Gastrocnemius medialis (tissue), 4 donors: ENCODE measurements at regions not wholly inside any gene's neighbourhood (a gene's known extent, or its start where the extent isn't known, plus 50 kb on each side); places are given as distances from the start of the nearest gene placed in this dataset.

Experiments
- ATAC-seq, 2 donors: fragments of 150-250 bp; one replicate each; pipeline ENCODE4 v1.9.1; 2016
- DNase-seq, 2 donors: peaks; one replicate each; pipeline ENCODE4 v3.0.0-alpha.2; 2019
- H3K27ac ChIP-seq, 4 donors: fragments of 200-600 bp; sonication (generic); 1 replicate in 1 of 4; 2 replicates in 3 of 4; pipeline ENCODE4 v1.5.1; 2016 to 2018; ENCODE audit warnings: mild to moderate bottlenecking in 2 of 4, moderate library complexity in 1 of 4
- H3K27me3 ChIP-seq, 3 donors: fragments of 200-600 bp; sonication (generic) in 2 of 3; 1 replicate in 1 of 3; 2 replicates in 2 of 3; pipeline versions ENCODE4 v1.5.1 to v1.6.0; 2016 to 2019; ENCODE audit warnings: mild to moderate bottlenecking in 1 of 3, moderate library complexity in 1 of 3
- H3K36me3 ChIP-seq, 2 donors: fragments of 200-600 bp; sonication (generic) in 1 of 2; one replicate each; pipeline ENCODE4 v1.5.1; 2017 to 2018
- H3K4me1 ChIP-seq, 2 donors: fragments of 200-600 bp; sonication (generic) in 1 of 2; one replicate each; pipeline ENCODE4 v1.5.1; 2016 to 2017; ENCODE audit warnings: mild to moderate bottlenecking in 2 of 2
- H3K4me3 ChIP-seq, 4 donors: fragments of 200-600 bp; sonication (generic) in 3 of 4; 1 replicate in 1 of 4; 2 replicates in 3 of 4; pipeline ENCODE4 v1.5.1; 2016 to 2019; ENCODE audit warnings: mild to moderate bottlenecking in 2 of 4
- H3K9me3 ChIP-seq, 3 donors: fragments of 200-600 bp; sonication (generic) in 2 of 3; 1 replicate in 1 of 3; 2 replicates in 2 of 3; pipeline ENCODE4 v1.5.1; 2016 to 2019
- CTCF ChIP-seq, 5 experiments: fragments of 450-650 bp in 3 of 5; fragments of 200-600 bp in 2 of 5; sonication (generic) in 2 of 5; IDR thresholded peaks in 4 of 5; conservative IDR thresholded peaks in 1 of 5; 1 replicate in 4 of 5; 2 replicates in 1 of 5; pipeline ENCODE4 v1.5.1; 2016 to 2019; ENCODE audit warnings: antibody characterized with exemption in 5 of 5, mild to moderate bottlenecking in 3 of 5, moderate library complexity in 3 of 5
- POLR2A ChIP-seq, 2 donors: fragments of 450-650 bp; IDR thresholded peaks; one replicate each; pipeline ENCODE4 v1.6.1; 2017; ENCODE audit warnings: antibody characterized with exemption in 2 of 2, mild to moderate bottlenecking in 2 of 2, moderate library complexity in 2 of 2
- in situ Hi-C, 4 donors: fragments of 200-750 bp; cut with MboI; loops; one replicate each; pipeline versions ENCODE4 v1.15.0 to v1.8.0; 2017; ENCODE audit warnings: low sequenced_read_pairs in 4 of 4
- intact Hi-C: fragments of 100-400 bp; cut with DNase I; formaldehyde crosslinking; loops from one replicate; pipeline ENCODE4 v1.15.1; 2023; ENCODE audit warnings: low total_unique reads

GRCh38 chr3:109922856-109923255, 585.5 kb upstream of the DPPA4 start:
- no peak overlapping the region for H3K4me3 ChIP-seq
- H3K4me1 ChIP-seq = no peaks in the 10 kb centered on the region
- no peaks in the 10 kb centered on the region for H3K9me3 ChIP-seq
- DNase-seq = no peak
- TF ChIP-seq POLR2A (IDR thresholded peaks at IDR 0.05) (no peak), CTCF (IDR thresholded peaks at IDR 0.05 in 4 of 5, conservative IDR thresholded peaks at IDR 0.05 in 1 of 5) (no peak)
- no peaks in the 10 kb centered on the region for H3K36me3 ChIP-seq
- no peak for ATAC-seq
- H3K27ac ChIP-seq = no peak overlapping the region
- in situ Hi-C loops = no loop called here
- H3K27me3 ChIP-seq = no peaks in the 10 kb centered on the region
- intact Hi-C loops = no loop called here

DNA sequence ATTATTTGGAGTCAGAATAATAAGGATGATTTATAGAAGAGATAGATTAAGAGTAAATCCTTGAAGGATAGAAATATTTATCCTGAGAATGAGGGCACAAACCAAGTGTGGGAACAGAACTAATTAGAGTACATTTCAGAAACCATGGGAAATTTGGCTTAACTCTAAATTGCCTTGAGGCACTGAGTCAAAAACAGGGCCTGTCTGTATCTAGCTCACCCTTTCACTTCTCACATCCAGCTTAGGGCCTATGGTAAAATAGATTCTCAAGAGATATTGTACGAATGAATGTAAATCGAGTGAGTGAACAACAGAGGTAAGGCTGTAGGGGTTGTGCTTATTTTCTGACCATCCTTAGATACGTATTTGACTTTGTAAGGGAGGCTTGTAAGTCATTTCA, 586.1 kb upstream of the DPPA4 start:
- no peaks in the 10 kb centered on the region for H3K36me3 ChIP-seq
- H3K27ac ChIP-seq = no peak overlapping the region
- no peak for TF ChIP-seq POLR2A (IDR thresholded peaks at IDR 0.05)
- TF ChIP-seq CTCF (IDR thresholded peaks at IDR 0.05 in 4 of 5, conservative IDR thresholded peaks at IDR 0.05 in 1 of 5) = no peak
- H3K9me3 ChIP-seq = no peaks in the 10 kb centered on the region
- DNase-seq (no peak), ATAC-seq (no peak)
- H3K4me3 ChIP-seq = no peak overlapping the region
- no peaks in the 10 kb centered on the region for H3K27me3 ChIP-seq
- in situ Hi-C loops (no loop called here), intact Hi-C loops (no loop called here)
- no peaks in the 10 kb centered on the region for H3K4me1 ChIP-seq

- no peaks in the 10 kb centered on the region for H3K27me3 ChIP-seq
- no peak overlapping the region for H3K4me3 ChIP-seq
- DNase-seq = no peak
- H3K4me1 ChIP-seq = no peaks in the 10 kb centered on the region
- H3K9me3 ChIP-seq = no peaks in the 10 kb centered on the region
- H3K27ac ChIP-seq = no peak overlapping the region
- no peak for ATAC-seq
- H3K36me3 ChIP-seq = no peaks in the 10 kb centered on the region
- TF ChIP-seq CTCF (IDR thresholded peaks at IDR 0.05 in 4 of 5, conservative IDR thresholded peaks at IDR 0.05 in 1 of 5) (no peak), POLR2A (IDR thresholded peaks at IDR 0.05) (no peak)
- in situ Hi-C loops = no loop called here
- intact Hi-C loops = no loop called here
Measured at GRCh38 chr3:109924196-109924595, 586.9 kb upstream of the DPPA4 start.

GRCh38 chr3:109926376-109926775, 589.0 kb upstream of the DPPA4 start:
- Histone ChIP-seq H3K4me3 (no peak overlapping the region), H3K27ac (no peak overlapping the region), H3K9me3 (no peaks in the 10 kb centered on the region), H3K27me3 (no peaks in the 10 kb centered on the region), H3K36me3 (no peaks in the 10 kb centered on the region), H3K4me1 (no peaks in the 10 kb centered on the region)
- in situ Hi-C loops (no loop called here), intact Hi-C loops (no loop called here)
- no peak for DNase-seq
- TF ChIP-seq CTCF (IDR thresholded peaks at IDR 0.05 in 4 of 5, conservative IDR thresholded peaks at IDR 0.05 in 1 of 5) (no peak), POLR2A (IDR thresholded peaks at IDR 0.05) (no peak)
- no peak for ATAC-seq

GRCh38 chr3:109927161-109927560, 589.8 kb upstream of the DPPA4 start:
- in situ Hi-C loops = no loop called here
- DNase-seq (no peak), ATAC-seq (no peak)
- Histone ChIP-seq H3K4me3 (no peak overlapping the region), H3K27me3 (no peaks in the 10 kb centered on the region), H3K27ac (no peak overlapping the region), H3K4me1 (no peaks in the 10 kb centered on the region), H3K36me3 (no peaks in the 10 kb centered on the region), H3K9me3 (no peaks in the 10 kb centered on the region)
- TF ChIP-seq CTCF (IDR thresholded peaks at IDR 0.05 in 4 of 5, conservative IDR thresholded peaks at IDR 0.05 in 1 of 5) (no peak), POLR2A (IDR thresholded peaks at IDR 0.05) (no peak)
- intact Hi-C loops = no loop called here
